GM12878 (cell line): ENCODE measurements at regions not wholly inside any gene's neighbourhood (a gene's known extent, or its start where the extent isn't known, plus 50 kb on each side); places are given as distances from the start of the nearest gene placed in this dataset.

Experiments
- CHD1 ChIP-seq: IDR thresholded peaks from 2 replicates; pipeline ENCODE4 v1.6.1; 2012; ENCODE audit warnings: low read depth, low read length, improper control_type of control experiment
- POLR2A ChIP-seq: IDR thresholded peaks from 2 replicates; pipeline ENCODE4 v1.6.1; 2011; ENCODE audit warnings: low read depth, mild to moderate bottlenecking, low read length
- TF ChIP-seq, protein P1 (sequence below), 3 experiments: IDR thresholded peaks in 2 of 3; conservative IDR thresholded peaks in 1 of 3; 2 replicates each; pipeline ENCODE4 v1.5.1; 2011; ENCODE audit warnings: low read depth in 3 of 3, low read length in 3 of 3, mild to moderate bottlenecking in 3 of 3, control low read depth in 2 of 3, moderate library complexity in 2 of 3, inconsistent platforms in 1 of 3, mixed read lengths in 1 of 3; ENCODE audit not compliant: control insufficient read depth in 2 of 3, insufficient read depth in 1 of 3; ENCODE audit errors: extremely low read depth in 1 of 3
- TF ChIP-seq, protein P2 (sequence below): IDR thresholded peaks from 2 replicates; pipeline ENCODE4 v1.6.1; 2012; ENCODE audit warnings: improper control_type of control experiment, low read depth, low read length; ENCODE audit not compliant: insufficient replicate concordance

DNA sequence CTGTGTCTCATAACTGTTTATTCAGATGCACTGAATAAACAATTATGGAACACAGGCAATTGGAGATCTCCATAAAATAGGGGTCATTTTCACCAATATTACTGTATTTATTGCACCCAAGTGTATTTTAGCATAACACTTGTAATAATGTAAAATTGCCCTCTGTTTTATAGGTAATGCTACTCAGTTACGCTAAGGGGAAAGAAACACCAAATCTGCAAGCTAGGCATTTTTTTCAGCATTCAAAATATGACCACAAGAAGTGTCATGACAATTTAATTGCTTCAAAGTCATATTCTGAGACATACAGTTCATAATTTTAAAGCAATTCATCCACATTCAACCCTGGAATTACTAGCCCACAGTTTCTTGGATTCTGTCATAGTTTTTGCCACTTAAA, 643.2 kb upstream of the NOX3 start:
- TF ChIP-seq, protein P1, sequence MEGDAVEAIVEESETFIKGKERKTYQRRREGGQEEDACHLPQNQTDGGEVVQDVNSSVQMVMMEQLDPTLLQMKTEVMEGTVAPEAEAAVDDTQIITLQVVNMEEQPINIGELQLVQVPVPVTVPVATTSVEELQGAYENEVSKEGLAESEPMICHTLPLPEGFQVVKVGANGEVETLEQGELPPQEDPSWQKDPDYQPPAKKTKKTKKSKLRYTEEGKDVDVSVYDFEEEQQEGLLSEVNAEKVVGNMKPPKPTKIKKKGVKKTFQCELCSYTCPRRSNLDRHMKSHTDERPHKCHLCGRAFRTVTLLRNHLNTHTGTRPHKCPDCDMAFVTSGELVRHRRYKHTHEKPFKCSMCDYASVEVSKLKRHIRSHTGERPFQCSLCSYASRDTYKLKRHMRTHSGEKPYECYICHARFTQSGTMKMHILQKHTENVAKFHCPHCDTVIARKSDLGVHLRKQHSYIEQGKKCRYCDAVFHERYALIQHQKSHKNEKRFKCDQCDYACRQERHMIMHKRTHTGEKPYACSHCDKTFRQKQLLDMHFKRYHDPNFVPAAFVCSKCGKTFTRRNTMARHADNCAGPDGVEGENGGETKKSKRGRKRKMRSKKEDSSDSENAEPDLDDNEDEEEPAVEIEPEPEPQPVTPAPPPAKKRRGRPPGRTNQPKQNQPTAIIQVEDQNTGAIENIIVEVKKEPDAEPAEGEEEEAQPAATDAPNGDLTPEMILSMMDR (IDR thresholded peaks at IDR 0.05 in 2 of 3, conservative IDR thresholded peaks at IDR 0.05 in 1 of 3; ENCODE audit: control insufficient read depth in 2 of 3, extremely low read depth in 1 of 3, insufficient read depth in 1 of 3, low read depth in 3 of 3, low read length in 3 of 3): no peak
- TF ChIP-seq CHD1: no peak
- TF ChIP-seq POLR2A: no peak
- TF ChIP-seq, protein P2, sequence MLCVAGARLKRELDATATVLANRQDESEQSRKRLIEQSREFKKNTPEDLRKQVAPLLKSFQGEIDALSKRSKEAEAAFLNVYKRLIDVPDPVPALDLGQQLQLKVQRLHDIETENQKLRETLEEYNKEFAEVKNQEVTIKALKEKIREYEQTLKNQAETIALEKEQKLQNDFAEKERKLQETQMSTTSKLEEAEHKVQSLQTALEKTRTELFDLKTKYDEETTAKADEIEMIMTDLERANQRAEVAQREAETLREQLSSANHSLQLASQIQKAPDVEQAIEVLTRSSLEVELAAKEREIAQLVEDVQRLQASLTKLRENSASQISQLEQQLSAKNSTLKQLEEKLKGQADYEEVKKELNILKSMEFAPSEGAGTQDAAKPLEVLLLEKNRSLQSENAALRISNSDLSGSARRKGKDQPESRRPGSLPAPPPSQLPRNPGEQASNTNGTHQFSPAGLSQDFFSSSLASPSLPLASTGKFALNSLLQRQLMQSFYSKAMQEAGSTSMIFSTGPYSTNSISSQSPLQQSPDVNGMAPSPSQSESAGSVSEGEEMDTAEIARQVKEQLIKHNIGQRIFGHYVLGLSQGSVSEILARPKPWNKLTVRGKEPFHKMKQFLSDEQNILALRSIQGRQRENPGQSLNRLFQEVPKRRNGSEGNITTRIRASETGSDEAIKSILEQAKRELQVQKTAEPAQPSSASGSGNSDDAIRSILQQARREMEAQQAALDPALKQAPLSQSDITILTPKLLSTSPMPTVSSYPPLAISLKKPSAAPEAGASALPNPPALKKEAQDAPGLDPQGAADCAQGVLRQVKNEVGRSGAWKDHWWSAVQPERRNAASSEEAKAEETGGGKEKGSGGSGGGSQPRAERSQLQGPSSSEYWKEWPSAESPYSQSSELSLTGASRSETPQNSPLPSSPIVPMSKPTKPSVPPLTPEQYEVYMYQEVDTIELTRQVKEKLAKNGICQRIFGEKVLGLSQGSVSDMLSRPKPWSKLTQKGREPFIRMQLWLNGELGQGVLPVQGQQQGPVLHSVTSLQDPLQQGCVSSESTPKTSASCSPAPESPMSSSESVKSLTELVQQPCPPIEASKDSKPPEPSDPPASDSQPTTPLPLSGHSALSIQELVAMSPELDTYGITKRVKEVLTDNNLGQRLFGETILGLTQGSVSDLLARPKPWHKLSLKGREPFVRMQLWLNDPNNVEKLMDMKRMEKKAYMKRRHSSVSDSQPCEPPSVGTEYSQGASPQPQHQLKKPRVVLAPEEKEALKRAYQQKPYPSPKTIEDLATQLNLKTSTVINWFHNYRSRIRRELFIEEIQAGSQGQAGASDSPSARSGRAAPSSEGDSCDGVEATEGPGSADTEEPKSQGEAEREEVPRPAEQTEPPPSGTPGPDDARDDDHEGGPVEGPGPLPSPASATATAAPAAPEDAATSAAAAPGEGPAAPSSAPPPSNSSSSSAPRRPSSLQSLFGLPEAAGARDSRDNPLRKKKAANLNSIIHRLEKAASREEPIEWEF: no peak
